ENCODE measurements at regions not wholly inside any gene's neighbourhood (a gene's known extent, or its start where the extent isn't known, plus 50 kb on each side); places are given as distances from the start of the nearest gene placed in this dataset.

DNA sequence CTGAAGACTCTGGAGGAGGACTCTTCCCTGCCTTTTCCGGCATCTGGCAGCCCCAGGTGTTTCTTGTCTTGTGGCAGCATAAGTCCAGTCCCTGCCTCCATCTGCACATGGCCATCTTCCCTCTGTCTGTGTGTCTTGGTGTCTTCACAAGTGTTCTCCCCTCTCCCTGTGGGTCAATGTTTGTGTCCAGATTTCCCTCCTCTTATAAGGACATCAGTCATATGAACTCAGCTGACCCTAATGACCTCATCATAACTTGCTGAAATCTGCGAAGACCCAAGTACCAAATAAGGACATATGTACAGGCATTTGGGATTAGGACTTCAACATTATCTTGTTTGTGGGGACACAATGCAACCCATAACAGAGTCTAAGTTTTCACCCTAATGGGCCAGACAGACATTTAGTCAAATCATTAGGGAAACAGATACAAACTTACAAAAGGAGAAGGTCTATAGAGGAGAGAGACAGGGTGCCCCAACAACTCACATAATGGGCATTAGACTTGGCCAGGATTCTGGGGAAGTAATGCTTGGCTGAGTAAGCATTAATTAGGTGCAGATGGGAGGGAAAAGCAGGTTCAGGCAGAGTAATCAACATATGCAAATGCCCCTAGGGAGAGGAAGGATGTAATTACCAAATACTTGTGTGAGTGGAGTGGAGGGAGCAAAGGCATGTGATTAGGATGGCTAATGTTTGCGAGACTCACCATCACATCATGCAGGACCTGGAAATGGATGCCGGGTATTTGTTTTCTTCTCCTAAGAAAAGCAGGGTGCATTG, 372.8 kb upstream of the TBL1XR1 start:
- DNase-seq (ENCODE audit: low read depth), result no peak

GRCh38 chr3:177571271-177571943, 374.1 kb upstream of the TBL1XR1 start:
- DNase-seq (ENCODE audit: low read depth), result no peak

GRCh38 chr3:177571944-177572315, 374.6 kb upstream of the TBL1XR1 start:
- no peak for DNase-seq (ENCODE audit: low read depth)

DNA sequence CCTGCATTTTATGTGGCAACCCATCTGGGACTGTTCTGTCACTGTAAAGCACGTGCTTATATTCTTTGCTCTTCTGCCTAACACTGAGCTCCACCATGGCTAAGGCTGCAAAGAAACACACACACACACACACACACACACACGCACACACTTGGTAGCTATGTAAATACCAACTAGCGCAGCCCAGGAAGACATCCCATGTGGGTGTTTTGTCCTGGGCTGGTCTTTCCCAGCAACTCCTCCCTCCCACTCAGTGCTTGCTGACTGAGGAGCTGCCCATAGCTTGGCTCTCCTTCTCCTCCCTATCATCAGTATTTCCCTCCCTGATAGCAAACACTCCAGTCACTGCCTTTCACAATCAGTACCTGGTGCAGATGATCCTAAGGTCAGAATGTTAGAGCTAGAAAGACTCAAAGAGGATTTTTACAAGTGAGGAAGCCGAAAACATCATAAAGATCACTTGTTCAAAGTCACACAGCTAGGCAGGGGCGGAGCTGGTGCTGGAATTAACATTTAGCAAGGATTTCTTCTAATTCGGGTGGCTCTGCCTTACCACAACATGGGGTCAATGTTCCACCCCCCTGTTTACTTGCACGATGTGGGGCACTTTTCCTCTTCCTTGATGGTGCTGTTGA, 377.1 kb upstream of the TBL1XR1 start:
- no peak for DNase-seq (ENCODE audit: low read depth)

- DNase-seq (ENCODE audit: low read depth), result no peak
These were observed 379.5 kb upstream of the TBL1XR1 start for GRCh38 chr3:177576746-177577145.

DNA sequence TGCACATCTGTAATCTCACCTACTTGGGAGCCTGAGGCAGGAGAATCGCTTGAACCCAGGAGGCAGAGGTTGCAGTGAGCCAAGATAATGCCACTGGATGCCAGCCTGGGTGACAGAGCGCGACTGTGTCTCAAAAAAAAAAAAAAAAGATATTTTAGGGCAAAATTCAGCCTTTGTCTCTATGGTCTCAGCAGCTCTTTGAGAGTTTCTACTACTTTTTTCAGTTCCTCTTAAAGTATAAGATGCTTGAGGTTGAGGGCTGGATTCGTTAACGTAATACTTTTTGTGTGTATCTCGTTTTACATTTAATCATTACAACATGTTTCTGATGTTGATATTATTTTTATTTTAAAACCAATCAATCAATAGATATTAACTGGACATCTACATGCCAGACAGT, 381.2 kb upstream of the TBL1XR1 start:
- no peak for DNase-seq (ENCODE audit: low read depth)

DNA sequence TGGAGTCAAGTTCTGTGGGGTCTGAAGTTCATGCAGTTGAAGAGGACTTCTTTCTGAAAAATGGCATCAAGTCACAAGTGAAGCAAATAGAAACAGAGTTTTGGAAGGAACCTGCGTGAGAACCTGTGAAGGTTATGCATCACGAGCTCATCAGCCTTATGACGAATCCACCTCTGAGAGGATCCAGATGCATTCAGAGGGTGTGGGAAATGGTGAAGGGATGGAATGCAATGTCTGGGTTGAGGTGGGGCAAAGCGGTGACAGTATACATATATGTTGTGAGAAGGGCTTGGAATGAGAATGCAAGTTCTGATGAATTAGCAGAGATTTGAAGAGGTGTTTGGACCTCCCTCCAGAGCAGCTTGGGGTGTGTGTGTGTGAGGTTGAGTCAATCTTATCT, 382.1 kb upstream of the TBL1XR1 start:
- DNase-seq (ENCODE audit: low read depth), result no peak

GRCh38 chr3:177580437-177580836, 383.2 kb upstream of the TBL1XR1 start:
- no peak for DNase-seq (ENCODE audit: low read depth)

GRCh38 chr3:177585271-177585670, 388.0 kb upstream of the TBL1XR1 start:
- DNase-seq (ENCODE audit: low read depth), result no peak

- DNase-seq (ENCODE audit: low read depth), result no peak
These were observed 391.9 kb upstream of the TBL1XR1 start for GRCh38 chr3:177589041-177589650.

- DNase-seq (ENCODE audit: low read depth), result no peak
These were observed 392.7 kb upstream of the TBL1XR1 start for GRCh38 chr3:177589911-177590381.

- no peak for DNase-seq (ENCODE audit: low read depth)
These were observed 393.5 kb upstream of the TBL1XR1 start for GRCh38 chr3:177590826-177591225.

GRCh38 chr3:177591379-177591778, 394.1 kb upstream of the TBL1XR1 start:
- DNase-seq (ENCODE audit: low read depth), result no peak

DNA sequence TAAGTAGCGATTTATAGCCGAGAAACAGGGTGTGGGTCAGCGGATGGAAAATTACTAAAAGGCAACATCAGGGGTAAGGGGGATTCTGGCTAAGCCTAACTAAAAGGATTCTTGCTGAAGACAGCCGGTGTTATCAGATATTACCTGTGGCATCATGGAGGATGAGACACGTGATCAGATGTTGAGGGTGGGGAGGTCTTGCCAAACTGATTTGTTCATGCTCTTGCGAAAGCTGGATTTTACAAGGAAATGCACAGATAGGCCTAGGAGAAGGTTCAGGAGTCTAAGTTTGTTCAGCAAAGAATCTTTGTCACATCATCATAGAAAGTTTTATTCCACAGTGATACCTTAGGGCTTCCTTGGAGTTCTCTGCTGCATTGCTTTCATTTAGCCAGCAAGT, 396.8 kb upstream of the TBL1XR1 start:
- DNase-seq (ENCODE audit: low read depth), result no peak

- DNase-seq (ENCODE audit: low read depth), result no peak
These were observed 398.4 kb upstream of the TBL1XR1 start for GRCh38 chr3:177595530-177596188.

DNA sequence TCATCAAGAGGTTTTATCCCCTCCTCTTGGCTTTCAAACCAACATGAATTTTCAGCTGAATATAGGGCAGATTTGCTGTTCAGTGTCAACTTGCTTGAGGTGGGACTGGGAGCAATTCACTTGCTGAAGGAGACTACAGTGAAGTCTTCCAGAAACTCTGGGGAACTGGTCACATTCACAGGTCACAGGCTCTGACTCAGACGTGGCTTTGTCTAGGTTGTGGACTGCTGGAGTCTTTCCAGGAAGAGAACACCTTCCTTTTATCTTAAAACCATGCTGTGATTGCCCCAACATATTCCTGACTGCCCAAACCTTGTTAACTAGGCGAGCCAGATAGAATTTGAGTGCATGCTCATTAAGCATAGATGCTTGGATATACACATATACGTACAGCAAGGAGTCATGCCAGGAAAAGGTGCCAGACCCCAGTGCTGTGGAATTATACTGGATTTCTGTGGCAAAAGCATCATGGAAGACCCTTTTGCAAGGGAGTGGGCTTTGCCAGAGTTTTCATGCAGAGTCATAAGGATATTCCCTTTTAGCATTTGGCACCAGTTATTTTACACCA, 399.1 kb upstream of the TBL1XR1 start:
- DNase-seq (ENCODE audit: low read depth), result no peak

- DNase-seq (ENCODE audit: low read depth), result no peak
These were observed 399.6 kb upstream of the TBL1XR1 start for GRCh38 chr3:177596816-177597271.

DNA sequence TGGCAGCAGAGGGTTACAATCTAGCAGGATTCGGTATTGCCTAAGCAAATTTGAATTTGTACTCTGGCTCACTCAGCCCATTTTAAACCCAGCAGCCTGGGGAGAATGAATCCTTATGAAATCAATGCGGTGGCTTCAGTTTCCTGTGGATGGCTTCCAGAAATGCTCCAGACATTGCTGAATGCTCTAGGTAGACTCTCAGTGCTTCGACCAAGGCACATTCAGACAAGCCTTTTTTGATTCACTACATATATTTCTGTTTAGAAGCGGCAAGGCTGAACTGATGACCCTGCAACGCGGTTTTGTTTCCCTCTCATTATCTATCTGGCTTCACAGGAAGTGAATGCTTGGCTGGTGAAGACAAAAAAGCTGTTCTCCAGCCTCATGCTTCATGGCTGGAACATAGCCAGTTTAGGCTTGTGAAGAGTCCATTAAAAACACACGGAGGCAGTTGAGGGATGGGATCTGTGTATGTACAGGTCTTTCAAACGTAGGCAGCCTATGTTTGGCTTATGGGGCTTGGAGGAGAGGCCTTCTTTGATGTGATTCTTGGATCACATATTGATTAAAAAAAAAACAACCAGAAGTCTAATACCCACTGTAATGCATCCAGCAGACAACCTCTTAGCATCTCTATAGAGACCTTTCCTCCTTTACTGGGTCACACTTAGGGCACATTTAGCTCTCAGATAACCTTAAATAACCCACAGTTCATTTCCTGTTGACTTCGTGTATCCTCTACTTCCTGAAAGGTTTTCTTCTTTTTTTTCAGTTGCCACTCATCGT, 400.2 kb upstream of the TBL1XR1 start:
- no peak for DNase-seq (ENCODE audit: low read depth)

DNA sequence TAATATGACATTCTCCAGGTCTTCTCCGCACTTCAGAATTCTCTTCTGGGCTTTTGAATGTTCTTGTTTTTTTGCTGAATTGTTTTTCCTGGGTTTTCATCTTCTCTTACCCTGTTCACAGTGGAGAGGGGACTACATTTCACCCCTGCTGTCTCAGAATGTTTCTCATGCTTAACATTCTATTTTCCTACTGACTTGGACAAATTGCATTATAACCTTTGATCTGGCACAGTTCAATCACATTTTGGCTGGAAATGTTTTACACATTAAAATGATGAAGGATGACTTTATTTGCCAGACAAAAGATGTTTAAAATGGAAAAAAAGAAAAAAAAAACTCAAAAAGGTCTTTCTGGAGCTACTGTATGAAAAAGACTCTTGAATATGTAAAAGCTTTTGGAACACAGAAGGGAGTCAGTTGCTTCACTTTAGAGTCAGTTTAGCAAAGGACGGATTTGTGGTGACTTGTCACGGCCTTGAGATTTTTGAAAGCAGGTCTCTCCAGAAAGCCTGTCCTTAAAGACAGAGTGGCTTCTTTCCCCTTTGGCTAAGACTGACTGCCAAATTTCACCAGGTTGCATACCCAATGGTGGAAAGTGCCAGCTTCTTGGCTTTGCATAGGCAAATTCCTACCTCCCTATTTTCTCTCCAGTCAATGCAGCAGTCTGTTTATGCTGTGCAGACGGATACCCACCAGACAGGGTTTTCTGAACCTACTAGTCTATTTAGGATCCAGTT, 401.0 kb upstream of the TBL1XR1 start:
- no peak for DNase-seq (ENCODE audit: low read depth)

DNA sequence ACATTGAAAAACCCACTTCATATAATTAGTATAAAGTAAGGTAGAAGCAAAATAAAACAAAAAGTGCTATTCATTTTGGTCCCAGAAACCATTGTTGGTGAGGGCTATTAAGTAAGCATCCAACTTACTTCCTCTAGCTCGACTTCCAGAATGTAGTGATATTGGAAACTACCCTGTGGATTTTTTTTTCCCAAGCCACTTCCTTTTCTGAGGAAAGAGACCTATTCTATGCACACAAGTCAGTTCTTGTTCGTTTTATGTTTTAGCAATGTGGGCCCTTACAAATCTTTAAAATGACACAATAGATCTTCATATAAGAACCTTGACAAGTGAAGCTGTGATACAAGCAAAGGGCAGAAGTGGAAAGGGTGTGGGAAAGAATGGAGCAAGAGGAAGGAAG, 402.0 kb upstream of the TBL1XR1 start:
- DNase-seq (ENCODE audit: low read depth), result no peak
